H7 (cell line): ENCODE measurements at regions not wholly inside any gene's neighbourhood (a gene's known extent, or its start where the extent isn't known, plus 50 kb on each side); places are given as distances from the start of the nearest gene placed in this dataset.
A peak's percentile ranks its signal among the peaks of the same experiment; 100 is the strongest.
"Not testable (repeated sequence)": the region's sequence is repeated elsewhere in the genome, so short reads cannot be mapped to it uniquely, and the experiment has no call there.

Experiments used
- DNase-seq: peaks from one replicate; pipeline ENCODE4 v3.0.0; 2012
- H3K27me3 ChIP-seq: 2 replicates; pipeline ENCODE4 v1.6.0; 2011; ENCODE audit warnings: mild to moderate bottlenecking, low read length; ENCODE audit not compliant: control insufficient read depth, insufficient read depth
- H3K36me3 ChIP-seq: replicated peaks from 2 replicates; pipeline ENCODE4 v1.5.1; 2011; ENCODE audit warnings: low read length; ENCODE audit not compliant: control insufficient read depth, insufficient read depth
- H3K4me3 ChIP-seq: 2 replicates; pipeline ENCODE4 v1.5.1; 2011; ENCODE audit warnings: low read depth, mild to moderate bottlenecking, control low read depth, low read length, moderate library complexity; ENCODE audit not compliant: insufficient read depth

GRCh38 chr4:63063760-63064159, 1345.5 kb downstream of the TECRL start:
- no peaks in the 10 kb centered on the region for H3K36me3 ChIP-seq
- no peaks in the 10 kb centered on the region for H3K27me3 ChIP-seq
- H3K4me3 ChIP-seq = no peak overlapping the region
- no peak for DNase-seq

- not testable (repeated sequence) for H3K36me3 ChIP-seq, DNase-seq, H3K27me3 ChIP-seq, H3K4me3 ChIP-seq
Measured at GRCh38 chr4:63062891-63063290, 1346.4 kb downstream of the TECRL start.

GRCh38 chr4:63049726-63050125, 1359.5 kb downstream of the TECRL start:
- no peaks in the 10 kb centered on the region for H3K36me3 ChIP-seq
- H3K27me3 ChIP-seq = no peaks in the 10 kb centered on the region
- DNase-seq = no peak
- no peak overlapping the region for H3K4me3 ChIP-seq

GRCh38 chr4:63049278-63049677, 1360.0 kb downstream of the TECRL start:
- H3K4me3 ChIP-seq = no peak overlapping the region
- no peaks in the 10 kb centered on the region for H3K27me3 ChIP-seq
- H3K36me3 ChIP-seq = no peaks in the 10 kb centered on the region
- DNase-seq = no peak

GRCh38 chr4:63036159-63036866, 1372.9 kb downstream of the TECRL start:
- H3K4me3 ChIP-seq = no peak overlapping the region
- no peaks in the 10 kb centered on the region for H3K36me3 ChIP-seq
- DNase-seq = no peak
- H3K27me3 ChIP-seq = no peaks in the 10 kb centered on the region

- no peak for DNase-seq
- Histone ChIP-seq H3K4me3 (no peak overlapping the region), H3K27me3 (no peaks in the 10 kb centered on the region), H3K36me3 (no peaks in the 10 kb centered on the region)
Measured at GRCh38 chr4:63029380-63029779, 1379.9 kb downstream of the TECRL start.

GRCh38 chr4:63020661-63021060, 1388.6 kb downstream of the TECRL start:
- H3K36me3 ChIP-seq = no peaks in the 10 kb centered on the region
- H3K4me3 ChIP-seq = no peak overlapping the region
- no peaks in the 10 kb centered on the region for H3K27me3 ChIP-seq
- DNase-seq = no peak

- no peak for DNase-seq
Measured at GRCh38 chr4:63017300-63017699, 1392.0 kb downstream of the TECRL start.

GRCh38 chr4:62970846-62971245, 1438.4 kb downstream of the TECRL start:
- Histone ChIP-seq H3K27me3 (no peaks in the 10 kb centered on the region), H3K36me3 (no peaks in the 10 kb centered on the region)
- DNase-seq = no peak

More at GRCh38 chr4:63017300-63017699, 1392.0 kb downstream of the TECRL start:
- H3K36me3 ChIP-seq = no peaks in the 10 kb centered on the region
- H3K4me3 ChIP-seq = no peak overlapping the region
- H3K27me3 ChIP-seq = no peaks in the 10 kb centered on the region

GRCh38 chr4:62960415-62960814, 1448.8 kb downstream of the TECRL start:
- H3K4me3 ChIP-seq = no peak overlapping the region
- H3K27me3 ChIP-seq = no peaks in the 10 kb centered on the region
- H3K36me3 ChIP-seq = no peaks in the 10 kb centered on the region
- no peak for DNase-seq

More at GRCh38 chr4:62970846-62971245, 1438.4 kb downstream of the TECRL start:
- H3K4me3 ChIP-seq = no peak overlapping the region

- DNase-seq = peak; percentile 1
- H3K36me3 ChIP-seq = no peaks in the 10 kb centered on the region
- no peaks in the 10 kb centered on the region for H3K27me3 ChIP-seq
- H3K4me3 ChIP-seq = no peak overlapping the region
Measured at GRCh38 chr4:62953752-62954151, 1455.5 kb downstream of the TECRL start.

GRCh38 chr4:62952366-62952765, 1456.9 kb downstream of the TECRL start:
- no peak overlapping the region for H3K4me3 ChIP-seq
- no peaks in the 10 kb centered on the region for H3K27me3 ChIP-seq
- no peaks in the 10 kb centered on the region for H3K36me3 ChIP-seq
- DNase-seq = no peak

- Histone ChIP-seq H3K4me3 (no peak overlapping the region), H3K27me3 (no peaks in the 10 kb centered on the region), H3K36me3 (no peaks in the 10 kb centered on the region)
- DNase-seq = no peak
Measured at GRCh38 chr4:62948108-62948507, 1461.1 kb downstream of the TECRL start.

- H3K4me3 ChIP-seq = no peak overlapping the region
- no peak for DNase-seq
- no peaks in the 10 kb centered on the region for H3K27me3 ChIP-seq
- no peaks in the 10 kb centered on the region for H3K36me3 ChIP-seq
Measured at GRCh38 chr4:62940229-62940628, 1469.0 kb downstream of the TECRL start.

- Histone ChIP-seq H3K4me3 (no peak overlapping the region), H3K36me3 (no peaks in the 10 kb centered on the region), H3K27me3 (no peaks in the 10 kb centered on the region)
- DNase-seq = no peak
Measured at GRCh38 chr4:62930884-62931283, 1478.4 kb downstream of the TECRL start.

GRCh38 chr4:62928483-62928882, 1480.8 kb downstream of the TECRL start:
- Histone ChIP-seq H3K27me3 (no peaks in the 10 kb centered on the region), H3K4me3 (no peak overlapping the region), H3K36me3 (no peaks in the 10 kb centered on the region)
- DNase-seq = no peak
